DOHH2 (cell line): ENCODE measurements at regions not wholly inside any gene's neighbourhood (a gene's known extent, or its start where the extent isn't known, plus 50 kb on each side); places are given as distances from the start of the nearest gene placed in this dataset.
"Not testable (repeated sequence)": the region's sequence is repeated elsewhere in the genome, so short reads cannot be mapped to it uniquely, and the experiment has no call there.

ENCODE experiments used
- EZH2phosphoT487 ChIP-seq: fragments of 200-600 bp; sonication (generic); IDR thresholded peaks from 2 replicates; pipeline ENCODE4 v1.6.1; 2017; ENCODE audit warnings: borderline replicate concordance, mild to moderate bottlenecking, antibody characterized with exemption, low read length, moderate library complexity, mixed read lengths
- TF ChIP-seq, protein P1 (sequence below): fragments of 200-600 bp; sonication (generic); IDR thresholded peaks from one replicate; pipeline ENCODE4 v1.5.1; 2014; ENCODE audit warnings: antibody characterized with exemption, mild to moderate bottlenecking, low read depth, low read length; ENCODE audit not compliant: poor library complexity, severe bottlenecking

DNA sequence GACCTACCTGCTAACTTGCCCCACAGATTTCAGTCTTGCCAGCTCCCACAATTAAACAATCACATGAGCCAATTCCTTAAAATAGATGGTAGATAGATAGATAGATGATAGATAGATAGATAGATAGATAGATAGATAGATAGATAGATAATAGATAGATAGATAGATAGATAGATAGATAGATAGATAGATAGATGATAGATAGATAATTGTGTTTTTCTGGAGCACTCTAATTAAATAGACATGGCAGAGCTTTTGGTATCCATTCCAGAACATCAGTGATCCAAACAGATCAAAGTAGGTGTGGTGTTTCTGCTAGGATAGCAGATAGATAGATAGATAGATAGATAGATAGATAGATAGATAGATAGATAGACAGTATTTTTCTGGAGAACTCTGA, 110.4 kb downstream of the PLPPR4 start:
- TF ChIP-seq, protein P1, sequence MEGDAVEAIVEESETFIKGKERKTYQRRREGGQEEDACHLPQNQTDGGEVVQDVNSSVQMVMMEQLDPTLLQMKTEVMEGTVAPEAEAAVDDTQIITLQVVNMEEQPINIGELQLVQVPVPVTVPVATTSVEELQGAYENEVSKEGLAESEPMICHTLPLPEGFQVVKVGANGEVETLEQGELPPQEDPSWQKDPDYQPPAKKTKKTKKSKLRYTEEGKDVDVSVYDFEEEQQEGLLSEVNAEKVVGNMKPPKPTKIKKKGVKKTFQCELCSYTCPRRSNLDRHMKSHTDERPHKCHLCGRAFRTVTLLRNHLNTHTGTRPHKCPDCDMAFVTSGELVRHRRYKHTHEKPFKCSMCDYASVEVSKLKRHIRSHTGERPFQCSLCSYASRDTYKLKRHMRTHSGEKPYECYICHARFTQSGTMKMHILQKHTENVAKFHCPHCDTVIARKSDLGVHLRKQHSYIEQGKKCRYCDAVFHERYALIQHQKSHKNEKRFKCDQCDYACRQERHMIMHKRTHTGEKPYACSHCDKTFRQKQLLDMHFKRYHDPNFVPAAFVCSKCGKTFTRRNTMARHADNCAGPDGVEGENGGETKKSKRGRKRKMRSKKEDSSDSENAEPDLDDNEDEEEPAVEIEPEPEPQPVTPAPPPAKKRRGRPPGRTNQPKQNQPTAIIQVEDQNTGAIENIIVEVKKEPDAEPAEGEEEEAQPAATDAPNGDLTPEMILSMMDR: not testable (repeated sequence)
- not testable (repeated sequence) for TF ChIP-seq EZH2phosphoT487
